ENCODE measurements at regions not wholly inside any gene's neighbourhood (a gene's known extent, or its start where the extent isn't known, plus 50 kb on each side); places are given as distances from the start of the nearest gene placed in this dataset.

DNA sequence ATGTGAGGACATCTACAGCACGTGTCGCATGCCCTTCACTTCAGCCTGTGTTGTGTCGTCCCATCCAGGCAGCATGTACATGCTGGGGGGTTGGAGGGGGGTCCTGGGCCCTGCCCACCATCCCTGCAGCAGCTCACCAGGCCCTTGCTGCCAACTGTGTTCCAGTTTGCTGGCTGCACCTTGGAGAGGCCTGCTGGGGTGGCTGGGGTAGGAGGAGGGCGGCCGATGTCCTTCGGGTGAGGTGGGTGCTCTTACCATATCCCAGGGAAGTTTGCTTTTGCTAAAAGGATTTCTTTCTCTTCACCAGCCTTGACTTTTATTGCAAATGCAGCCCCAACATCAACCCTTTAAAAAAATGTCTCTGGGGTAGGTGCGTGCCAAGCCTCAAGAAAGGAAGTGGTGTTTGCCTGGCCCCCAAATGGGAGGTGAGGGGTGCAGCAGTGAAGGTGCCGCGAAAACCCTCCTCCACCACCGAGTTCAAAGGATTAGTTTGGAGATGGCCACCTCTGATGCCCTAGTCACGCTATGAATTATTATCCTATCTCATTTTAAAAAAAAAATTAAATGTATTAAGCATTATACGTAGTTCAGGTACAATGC, 165.8 kb upstream of the KLF6 start:
- H3K27ac ChIP-seq = no peak overlapping the region

DNA sequence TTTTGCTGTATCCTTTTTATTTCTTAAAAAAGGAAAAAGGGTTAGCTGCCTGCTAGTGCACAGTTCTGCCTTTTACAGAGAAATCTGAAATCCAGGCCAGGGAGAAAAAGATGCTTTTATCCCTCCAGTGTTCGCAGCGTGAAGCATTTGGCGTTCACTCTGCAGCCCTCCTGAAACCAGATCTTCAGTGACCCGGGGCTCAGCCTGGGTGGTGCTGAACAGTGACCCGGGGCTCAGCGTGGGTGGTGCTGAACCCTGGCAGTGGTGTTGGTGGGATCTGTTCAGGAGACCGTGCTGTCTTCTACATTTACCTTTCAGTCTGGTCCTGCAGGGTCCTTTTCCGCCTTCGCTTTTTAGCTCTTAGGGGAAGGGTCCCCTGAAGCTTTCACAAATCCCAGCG, 164.7 kb upstream of the KLF6 start:
- Histone ChIP-seq H3K27me3 (replicated peaks in 1 of 7) (no peaks in the 10 kb centered on the region), H3K36me3 (no peaks in the 10 kb centered on the region), H3K4me3 (no peak overlapping the region), H3K9me3 (peaks cover 0 to 1% (median 0%) of the 10 kb centered on the region in 8 donors), H3K4me1 (peaks cover 0 to 46% (median 11%) of the 10 kb centered on the region in 6 donors), H3K27ac (no peak overlapping the region)
- intact Hi-C loops (cut with DNase I; ENCODE audit: low total_unique reads) = no loop called here
- DNase-seq = no peak
- TF ChIP-seq, protein P1, sequence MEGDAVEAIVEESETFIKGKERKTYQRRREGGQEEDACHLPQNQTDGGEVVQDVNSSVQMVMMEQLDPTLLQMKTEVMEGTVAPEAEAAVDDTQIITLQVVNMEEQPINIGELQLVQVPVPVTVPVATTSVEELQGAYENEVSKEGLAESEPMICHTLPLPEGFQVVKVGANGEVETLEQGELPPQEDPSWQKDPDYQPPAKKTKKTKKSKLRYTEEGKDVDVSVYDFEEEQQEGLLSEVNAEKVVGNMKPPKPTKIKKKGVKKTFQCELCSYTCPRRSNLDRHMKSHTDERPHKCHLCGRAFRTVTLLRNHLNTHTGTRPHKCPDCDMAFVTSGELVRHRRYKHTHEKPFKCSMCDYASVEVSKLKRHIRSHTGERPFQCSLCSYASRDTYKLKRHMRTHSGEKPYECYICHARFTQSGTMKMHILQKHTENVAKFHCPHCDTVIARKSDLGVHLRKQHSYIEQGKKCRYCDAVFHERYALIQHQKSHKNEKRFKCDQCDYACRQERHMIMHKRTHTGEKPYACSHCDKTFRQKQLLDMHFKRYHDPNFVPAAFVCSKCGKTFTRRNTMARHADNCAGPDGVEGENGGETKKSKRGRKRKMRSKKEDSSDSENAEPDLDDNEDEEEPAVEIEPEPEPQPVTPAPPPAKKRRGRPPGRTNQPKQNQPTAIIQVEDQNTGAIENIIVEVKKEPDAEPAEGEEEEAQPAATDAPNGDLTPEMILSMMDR (IDR thresholded peaks at IDR 0.05 in 8 of 11, conservative IDR thresholded peaks at IDR 0.05 in 3 of 11) = no peak
- TF ChIP-seq POLR2AphosphoS5 (IDR thresholded peaks at IDR 0.05) = no peak
- no peak for TF ChIP-seq POLR2A (IDR thresholded peaks at IDR 0.05)
- WGBS, 5 donors = 86 to 90% (median 88%) methylated on average over 10 of the region's 10 CpGs

More for the DNA sequence above, 165.8 kb upstream of the KLF6 start:
- Histone ChIP-seq H3K27me3 (replicated peaks in 1 of 7) (no peaks in the 10 kb centered on the region), H3K4me1 (peaks cover 0 to 42% (median 11%) of the 10 kb centered on the region in 6 donors), H3K36me3 (no peaks in the 10 kb centered on the region), H3K9me3 (no peaks in the 10 kb centered on the region), H3K4me3 (no peak overlapping the region)
- 56 to 81% (median 73%) methylated on average over 12 of the region's 12 CpGs for WGBS, 5 donors
- TF ChIP-seq POLR2A (IDR thresholded peaks at IDR 0.05) = no peak
- TF ChIP-seq POLR2AphosphoS5 (IDR thresholded peaks at IDR 0.05) = no peak
- TF ChIP-seq, protein P1 (IDR thresholded peaks at IDR 0.05 in 8 of 11, conservative IDR thresholded peaks at IDR 0.05 in 3 of 11) = no peak
- intact Hi-C loops (cut with DNase I; ENCODE audit: low total_unique reads) = no loop called here
- DNase-seq = no peak

DNA sequence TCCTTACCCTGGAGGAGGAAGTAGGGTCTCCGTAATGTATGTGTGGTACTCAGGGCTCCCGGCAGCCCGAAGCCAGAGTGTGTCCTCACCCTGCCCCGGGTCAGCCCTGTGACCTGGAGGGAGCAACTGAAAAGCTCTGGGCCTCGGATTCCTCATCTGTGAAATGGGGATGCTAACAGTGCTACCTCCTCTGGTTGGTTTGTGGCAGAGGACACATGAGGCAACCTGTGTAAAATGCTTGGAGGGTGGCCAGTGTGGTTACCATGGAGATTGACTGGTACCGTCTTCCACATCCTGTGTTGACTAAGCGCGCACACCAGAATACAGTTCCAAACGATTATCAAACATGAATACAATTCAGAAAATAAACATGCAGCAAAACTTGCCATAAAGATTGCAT, 163.8 kb upstream of the KLF6 start:
- peaks cover 0 to 46% (median 11%) of the 10 kb centered on the region in 6 donors for H3K4me1 ChIP-seq
- H3K27me3 ChIP-seq (replicated peaks in 1 of 7) = no peaks in the 10 kb centered on the region
- TF ChIP-seq POLR2A (IDR thresholded peaks at IDR 0.05) = no peak
- no peak for TF ChIP-seq POLR2AphosphoS5 (IDR thresholded peaks at IDR 0.05)
- TF ChIP-seq, protein P1 (IDR thresholded peaks at IDR 0.05 in 8 of 11, conservative IDR thresholded peaks at IDR 0.05 in 3 of 11) = no peak
- intact Hi-C loops (cut with DNase I; ENCODE audit: low total_unique reads) = no loop called here
- DNase-seq = no peak
- H3K27ac ChIP-seq = peak overlapping the region in 4 of 8 donors; percentile 6 to 67 (median 32)
- H3K9me3 ChIP-seq = peaks cover 0 to 5% (median 0%) of the 10 kb centered on the region in 8 donors
- no peaks in the 10 kb centered on the region for H3K36me3 ChIP-seq
- WGBS, 5 donors = 43 to 63% (median 53%) methylated on average over 8 to 9 of the region's 9 CpGs
- no peak overlapping the region for H3K4me3 ChIP-seq

DNA sequence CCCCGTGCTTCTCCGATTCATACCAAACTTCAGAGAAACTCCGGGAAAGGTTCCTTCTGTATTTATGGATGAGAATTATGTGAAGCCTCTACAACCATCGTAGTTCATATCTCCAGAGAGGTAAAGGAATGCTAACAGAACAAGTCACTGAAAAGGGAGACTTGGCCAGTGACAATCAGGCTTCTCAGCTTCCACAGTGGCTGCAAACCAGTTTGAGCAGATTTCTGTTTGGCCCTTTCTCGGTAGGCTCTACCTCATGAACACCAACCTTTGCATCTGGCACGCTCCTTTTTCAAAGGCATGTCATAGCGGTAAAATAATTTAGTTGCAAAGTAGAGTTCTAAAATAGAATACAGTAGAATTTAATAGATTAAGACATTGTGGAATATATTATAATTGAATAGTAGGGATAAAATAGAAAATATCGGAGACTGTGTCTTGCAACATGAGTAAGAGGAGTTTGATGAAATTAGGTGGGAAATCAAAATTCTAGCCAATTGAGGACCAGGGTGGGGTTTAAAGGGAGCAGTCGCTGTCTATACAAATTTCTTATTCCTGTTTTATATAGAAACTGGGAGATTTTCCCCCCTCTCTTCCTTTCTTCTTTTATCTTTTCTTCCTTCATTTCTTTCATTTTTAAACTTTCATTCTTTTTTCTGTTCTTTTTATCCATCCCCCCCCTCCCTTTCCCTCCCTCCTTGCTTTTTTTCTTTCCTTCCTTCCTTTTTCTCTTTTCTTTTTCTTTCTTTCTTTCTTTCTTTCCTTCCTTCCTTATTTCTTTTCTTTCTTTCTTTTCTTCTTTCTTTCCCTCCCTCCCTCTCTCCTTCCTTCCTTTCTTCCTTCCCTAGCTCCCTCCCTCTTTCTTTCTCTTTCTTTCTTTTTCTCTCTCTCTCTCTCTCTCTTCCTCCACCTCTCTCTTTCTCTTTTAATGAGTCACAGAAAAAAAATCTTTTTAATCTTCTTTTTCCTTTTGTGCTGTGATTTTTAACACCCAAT, 161.5 kb upstream of the KLF6 start:
- Histone ChIP-seq H3K36me3 (no peaks in the 10 kb centered on the region), H3K27me3 (replicated peaks in 1 of 7) (no peaks in the 10 kb centered on the region), H3K4me3 (no peak overlapping the region), H3K27ac (peak overlapping the region in 3 of 8 donors; percentile 48 to 72 (median 53)), H3K4me1 (peaks cover 0 to 46% (median 11%) of the 10 kb centered on the region in 6 donors), H3K9me3 (peaks cover 0 to 5% (median 0%) of the 10 kb centered on the region in 8 donors)
- 86 to 94% (median 90%) methylated on average over 9 of the region's 9 CpGs for WGBS, 5 donors
- DNase-seq = no peak
- TF ChIP-seq, protein P1 (IDR thresholded peaks at IDR 0.05 in 8 of 11, conservative IDR thresholded peaks at IDR 0.05 in 3 of 11) = no peak
- TF ChIP-seq POLR2AphosphoS5 (IDR thresholded peaks at IDR 0.05) (no peak), POLR2A (IDR thresholded peaks at IDR 0.05) (no peak)
- intact Hi-C loops (cut with DNase I; ENCODE audit: low total_unique reads) = no loop called here
